Activated CD8-positive, alpha-beta memory T cell treated with anti-CD3 and anti-CD28 coated beads, Interleukin-2, amount 50 U/mL, for 24 hours (primary cell): ENCODE measurements at regions not wholly inside any gene's neighbourhood (a gene's known extent, or its start where the extent isn't known, plus 50 kb on each side); places are given as distances from the start of the nearest gene placed in this dataset.
A peak's percentile ranks its signal among the peaks of the same experiment; 100 is the strongest.
"Not testable (repeated sequence)": the region's sequence is repeated elsewhere in the genome, so short reads cannot be mapped to it uniquely, and the experiment has no call there.

ENCODE experiments used
- DNase-seq: peaks from one replicate; pipeline ENCODE4 v3.0.0-alpha.2; 2020; ENCODE audit errors: extremely low read depth

GRCh38 chr1:200496937-200497336, 87.1 kb upstream of the ZNF281 start:
- no peak for DNase-seq

GRCh38 chr1:200495901-200496300, 86.1 kb upstream of the ZNF281 start:
- no peak for DNase-seq

- DNase-seq, result no peak
Observed at GRCh38 chr1:200493344-200493743, 83.5 kb upstream of the ZNF281 start.

GRCh38 chr1:200491103-200491502, 81.3 kb upstream of the ZNF281 start:
- DNase-seq, result no peak

- DNase-seq, result no peak
Observed at GRCh38 chr1:200490183-200490582, 80.3 kb upstream of the ZNF281 start.

GRCh38 chr1:200488375-200489165, 78.7 kb upstream of the ZNF281 start:
- no peak for DNase-seq

- no peak for DNase-seq
Observed at GRCh38 chr1:200487650-200488049, 77.8 kb upstream of the ZNF281 start.

- DNase-seq, result no peak
Observed at GRCh38 chr1:200486634-200487033, 76.8 kb upstream of the ZNF281 start.

- not testable (repeated sequence) for DNase-seq
Observed at GRCh38 chr1:200484438-200484946, 74.7 kb upstream of the ZNF281 start.

- DNase-seq, result peak; percentile 29
Observed at GRCh38 chr1:200483491-200484143, 73.8 kb upstream of the ZNF281 start.

GRCh38 chr1:200480964-200481363, 71.1 kb upstream of the ZNF281 start:
- DNase-seq, result no peak

GRCh38 chr1:200479816-200480215, 70.0 kb upstream of the ZNF281 start:
- no peak for DNase-seq

- DNase-seq, result no peak
Observed at GRCh38 chr1:200478945-200479558, 69.2 kb upstream of the ZNF281 start.

- no peak for DNase-seq
Observed at GRCh38 chr1:200478239-200478623, 68.4 kb upstream of the ZNF281 start.

- DNase-seq, result no peak
Observed at GRCh38 chr1:200474633-200475032, 64.8 kb upstream of the ZNF281 start.

- DNase-seq, result no peak
Observed at GRCh38 chr1:200473698-200474371, 64.0 kb upstream of the ZNF281 start.

- DNase-seq, result no peak
Observed at GRCh38 chr1:200471739-200472138, 61.9 kb upstream of the ZNF281 start.

- no peak for DNase-seq
Observed at GRCh38 chr1:200468264-200469001, 58.6 kb upstream of the ZNF281 start.

- DNase-seq, result no peak
Observed at GRCh38 chr1:200464784-200465400, 55.1 kb upstream of the ZNF281 start.
